Spleen (tissue), 7 donors: ENCODE measurements at regions not wholly inside any gene's neighbourhood (a gene's known extent, or its start where the extent isn't known, plus 50 kb on each side); places are given as distances from the start of the nearest gene placed in this dataset.

Experiments used
- POLR2AphosphoS5 ChIP-seq, 3 donors: sonication (generic); formaldehyde crosslinking; IDR thresholded peaks; one replicate each; pipeline ENCODE4 v1.5.1; 2017; ENCODE audit warnings: antibody characterized with exemption in 3 of 3
- TF ChIP-seq, protein P1 (sequence below), 11 experiments: fragments of 200-600 bp in 7 of 11; fragments of 450-650 bp in 4 of 11; sonication (generic) in 4 of 11; IDR thresholded peaks in 8 of 11; conservative IDR thresholded peaks in 3 of 11; 1 replicate in 7 of 11; 2 replicates in 4 of 11; pipeline versions ENCODE4 v1.4.0 to v1.8.0; 2016 to 2021; ENCODE audit warnings: antibody characterized with exemption in 11 of 11, inconsistent platforms in 4 of 11, mild to moderate bottlenecking in 1 of 11
- donor health status: DM: no; HTN: no; CAD: no; lungs with moderate emphysema.
- donor health status: DM: no; HTN: no; CAD: no.
- donor health status: DM: no; HTN: no; CAD: no.

DNA sequence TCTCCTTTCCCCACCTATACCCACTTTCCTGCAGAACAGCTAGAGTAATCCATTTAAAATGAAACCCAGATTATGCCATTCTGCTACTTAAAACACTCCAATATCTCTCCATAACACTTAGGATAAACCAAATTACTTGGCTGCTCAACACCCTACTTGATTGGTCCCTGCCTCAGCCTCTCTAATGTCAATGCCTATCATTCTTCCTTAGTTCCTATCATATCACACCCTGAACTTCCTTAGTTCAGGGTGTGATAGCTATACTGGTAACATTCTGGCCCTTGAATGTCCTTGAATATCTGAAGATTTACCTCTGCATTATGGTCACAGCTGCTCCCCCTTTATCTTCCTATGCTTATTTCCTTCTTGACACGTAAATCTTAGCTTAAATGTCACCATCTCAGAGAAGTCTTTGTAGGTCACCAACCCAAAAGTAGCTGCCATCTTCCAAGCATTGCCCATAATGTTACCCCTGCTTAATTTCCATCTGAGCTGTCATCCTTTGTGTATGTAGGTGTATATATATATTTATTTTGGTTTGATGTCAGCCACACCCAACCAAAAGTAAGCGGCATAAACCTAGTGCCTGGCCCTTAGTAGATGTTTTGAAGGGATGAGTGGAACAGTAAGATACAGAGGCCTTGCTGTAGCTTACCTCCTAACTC is 379.8 kb downstream of the PTPRC start:
- TF ChIP-seq, protein P1, sequence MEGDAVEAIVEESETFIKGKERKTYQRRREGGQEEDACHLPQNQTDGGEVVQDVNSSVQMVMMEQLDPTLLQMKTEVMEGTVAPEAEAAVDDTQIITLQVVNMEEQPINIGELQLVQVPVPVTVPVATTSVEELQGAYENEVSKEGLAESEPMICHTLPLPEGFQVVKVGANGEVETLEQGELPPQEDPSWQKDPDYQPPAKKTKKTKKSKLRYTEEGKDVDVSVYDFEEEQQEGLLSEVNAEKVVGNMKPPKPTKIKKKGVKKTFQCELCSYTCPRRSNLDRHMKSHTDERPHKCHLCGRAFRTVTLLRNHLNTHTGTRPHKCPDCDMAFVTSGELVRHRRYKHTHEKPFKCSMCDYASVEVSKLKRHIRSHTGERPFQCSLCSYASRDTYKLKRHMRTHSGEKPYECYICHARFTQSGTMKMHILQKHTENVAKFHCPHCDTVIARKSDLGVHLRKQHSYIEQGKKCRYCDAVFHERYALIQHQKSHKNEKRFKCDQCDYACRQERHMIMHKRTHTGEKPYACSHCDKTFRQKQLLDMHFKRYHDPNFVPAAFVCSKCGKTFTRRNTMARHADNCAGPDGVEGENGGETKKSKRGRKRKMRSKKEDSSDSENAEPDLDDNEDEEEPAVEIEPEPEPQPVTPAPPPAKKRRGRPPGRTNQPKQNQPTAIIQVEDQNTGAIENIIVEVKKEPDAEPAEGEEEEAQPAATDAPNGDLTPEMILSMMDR (IDR thresholded peaks at IDR 0.05 in 8 of 11, conservative IDR thresholded peaks at IDR 0.05 in 3 of 11) = no peak
- no peak for TF ChIP-seq POLR2AphosphoS5 (IDR thresholded peaks at IDR 0.05)
